ENCODE measurements at regions not wholly inside any gene's neighbourhood (a gene's known extent, or its start where the extent isn't known, plus 50 kb on each side); places are given as distances from the start of the nearest gene placed in this dataset.

GRCh38 chr5:121675924-121676323, 175.8 kb upstream of the FTMT start:
- DNase-seq (ENCODE audit: low read depth): no peak
- Histone ChIP-seq H3K4me3 (ENCODE audit: low read length) (no peak overlapping the region), H3K4me1 (ENCODE audit: control insufficient read depth, insufficient read depth, low read length) (no peaks in the 10 kb centered on the region), H3K9me3 (ENCODE audit: control insufficient read depth, low read length) (no peaks in the 10 kb centered on the region), H3K36me3 (ENCODE audit: control insufficient read depth, insufficient read depth, low read length, severe bottlenecking) (no peaks in the 10 kb centered on the region), H3K9ac (ENCODE audit: low read length) (no peak overlapping the region), H3K27me3 (replicated peaks; ENCODE audit: control insufficient read depth, insufficient read depth, low read length) (no peaks in the 10 kb centered on the region)

GRCh38 chr5:121681229-121681855, 170.3 kb upstream of the FTMT start:
- Histone ChIP-seq H3K9me3 (ENCODE audit: control insufficient read depth, low read length) (no peaks in the 10 kb centered on the region), H3K9ac (ENCODE audit: low read length) (no peak overlapping the region), H3K27me3 (replicated peaks; ENCODE audit: control insufficient read depth, insufficient read depth, low read length) (no peaks in the 10 kb centered on the region), H3K4me3 (ENCODE audit: low read length) (no peak overlapping the region), H3K4me1 (ENCODE audit: control insufficient read depth, insufficient read depth, low read length) (no peaks in the 10 kb centered on the region), H3K36me3 (ENCODE audit: control insufficient read depth, insufficient read depth, low read length, severe bottlenecking) (no peaks in the 10 kb centered on the region)
- DNase-seq (ENCODE audit: low read depth): no peak

GRCh38 chr5:121688126-121688525, 163.6 kb upstream of the FTMT start:
- no peak overlapping the region for H3K4me3 ChIP-seq (ENCODE audit: low read length)
- H3K9ac ChIP-seq (ENCODE audit: low read length): no peak overlapping the region
- no peaks in the 10 kb centered on the region for H3K9me3 ChIP-seq (ENCODE audit: control insufficient read depth, low read length)
- peaks cover 5% of the 10 kb centered on the region for H3K4me1 ChIP-seq (ENCODE audit: control insufficient read depth, insufficient read depth, low read length)
- no peak for DNase-seq (ENCODE audit: low read depth)
- H3K36me3 ChIP-seq (ENCODE audit: control insufficient read depth, insufficient read depth, low read length, severe bottlenecking): no peaks in the 10 kb centered on the region
- H3K27me3 ChIP-seq (replicated peaks; ENCODE audit: control insufficient read depth, insufficient read depth, low read length): no peaks in the 10 kb centered on the region

- peak; percentile 57 for DNase-seq (ENCODE audit: low read depth)
- H3K4me1 ChIP-seq (ENCODE audit: control insufficient read depth, insufficient read depth, low read length): peaks cover 5% of the 10 kb centered on the region
- no peak overlapping the region for H3K9ac ChIP-seq (ENCODE audit: low read length)
- no peaks in the 10 kb centered on the region for H3K9me3 ChIP-seq (ENCODE audit: control insufficient read depth, low read length)
- H3K36me3 ChIP-seq (ENCODE audit: control insufficient read depth, insufficient read depth, low read length, severe bottlenecking): no peaks in the 10 kb centered on the region
- H3K27me3 ChIP-seq (replicated peaks; ENCODE audit: control insufficient read depth, insufficient read depth, low read length): no peaks in the 10 kb centered on the region
- no peak overlapping the region for H3K4me3 ChIP-seq (ENCODE audit: low read length)
Observed at GRCh38 chr5:121688781-121689180, 162.9 kb upstream of the FTMT start.

- peak; percentile 23 for DNase-seq (ENCODE audit: low read depth)
Observed at GRCh38 chr5:121691478-121691877, 160.2 kb upstream of the FTMT start.

GRCh38 chr5:121692158-121692557, 159.5 kb upstream of the FTMT start:
- Histone ChIP-seq H3K36me3 (ENCODE audit: control insufficient read depth, insufficient read depth, low read length, severe bottlenecking) (no peaks in the 10 kb centered on the region), H3K4me3 (ENCODE audit: low read length) (no peak overlapping the region), H3K9ac (ENCODE audit: low read length) (no peak overlapping the region), H3K27me3 (replicated peaks; ENCODE audit: control insufficient read depth, insufficient read depth, low read length) (no peaks in the 10 kb centered on the region), H3K4me1 (ENCODE audit: control insufficient read depth, insufficient read depth, low read length) (peaks cover 5% of the 10 kb centered on the region), H3K9me3 (ENCODE audit: control insufficient read depth, low read length) (no peaks in the 10 kb centered on the region)
- DNase-seq (ENCODE audit: low read depth): no peak

More at GRCh38 chr5:121691478-121691877, 160.2 kb upstream of the FTMT start:
- no peaks in the 10 kb centered on the region for H3K36me3 ChIP-seq (ENCODE audit: control insufficient read depth, insufficient read depth, low read length, severe bottlenecking)
- H3K4me1 ChIP-seq (ENCODE audit: control insufficient read depth, insufficient read depth, low read length): peaks cover 5% of the 10 kb centered on the region
- no peaks in the 10 kb centered on the region for H3K27me3 ChIP-seq (replicated peaks; ENCODE audit: control insufficient read depth, insufficient read depth, low read length)
- H3K4me3 ChIP-seq (ENCODE audit: low read length): no peak overlapping the region
- no peak overlapping the region for H3K9ac ChIP-seq (ENCODE audit: low read length)
- no peaks in the 10 kb centered on the region for H3K9me3 ChIP-seq (ENCODE audit: control insufficient read depth, low read length)

GRCh38 chr5:121693864-121694263, 157.8 kb upstream of the FTMT start:
- no peak for DNase-seq (ENCODE audit: low read depth)
- H3K4me1 ChIP-seq (ENCODE audit: control insufficient read depth, insufficient read depth, low read length): peaks cover 5% of the 10 kb centered on the region
- H3K36me3 ChIP-seq (ENCODE audit: control insufficient read depth, insufficient read depth, low read length, severe bottlenecking): no peaks in the 10 kb centered on the region
- no peak overlapping the region for H3K4me3 ChIP-seq (ENCODE audit: low read length)
- H3K27me3 ChIP-seq (replicated peaks; ENCODE audit: control insufficient read depth, insufficient read depth, low read length): no peaks in the 10 kb centered on the region
- no peak overlapping the region for H3K9ac ChIP-seq (ENCODE audit: low read length)
- no peaks in the 10 kb centered on the region for H3K9me3 ChIP-seq (ENCODE audit: control insufficient read depth, low read length)

- H3K9me3 ChIP-seq (ENCODE audit: control insufficient read depth, low read length): no peaks in the 10 kb centered on the region
- peaks cover 5% of the 10 kb centered on the region for H3K4me1 ChIP-seq (ENCODE audit: control insufficient read depth, insufficient read depth, low read length)
- no peak for DNase-seq (ENCODE audit: low read depth)
- peak overlapping the region; percentile 51 for H3K4me3 ChIP-seq (ENCODE audit: low read length)
- H3K27me3 ChIP-seq (replicated peaks; ENCODE audit: control insufficient read depth, insufficient read depth, low read length): no peaks in the 10 kb centered on the region
- H3K9ac ChIP-seq (ENCODE audit: low read length): no peak overlapping the region
- no peaks in the 10 kb centered on the region for H3K36me3 ChIP-seq (ENCODE audit: control insufficient read depth, insufficient read depth, low read length, severe bottlenecking)
Observed at GRCh38 chr5:121695307-121695706, 156.4 kb upstream of the FTMT start.

GRCh38 chr5:121698690-121699089, 153.0 kb upstream of the FTMT start:
- Histone ChIP-seq H3K4me3 (ENCODE audit: low read length) (no peak overlapping the region), H3K27me3 (replicated peaks; ENCODE audit: control insufficient read depth, insufficient read depth, low read length) (no peaks in the 10 kb centered on the region), H3K4me1 (ENCODE audit: control insufficient read depth, insufficient read depth, low read length) (no peaks in the 10 kb centered on the region), H3K9ac (ENCODE audit: low read length) (no peak overlapping the region), H3K9me3 (ENCODE audit: control insufficient read depth, low read length) (no peaks in the 10 kb centered on the region), H3K36me3 (ENCODE audit: control insufficient read depth, insufficient read depth, low read length, severe bottlenecking) (no peaks in the 10 kb centered on the region)
- no peak for DNase-seq (ENCODE audit: low read depth)

GRCh38 chr5:121701731-121702130, 150.0 kb upstream of the FTMT start:
- DNase-seq (ENCODE audit: low read depth): no peak
- Histone ChIP-seq H3K27me3 (replicated peaks; ENCODE audit: control insufficient read depth, insufficient read depth, low read length) (no peaks in the 10 kb centered on the region), H3K9ac (ENCODE audit: low read length) (no peak overlapping the region), H3K9me3 (ENCODE audit: control insufficient read depth, low read length) (no peaks in the 10 kb centered on the region), H3K4me3 (ENCODE audit: low read length) (no peak overlapping the region), H3K4me1 (ENCODE audit: control insufficient read depth, insufficient read depth, low read length) (peaks cover 9% of the 10 kb centered on the region), H3K36me3 (ENCODE audit: control insufficient read depth, insufficient read depth, low read length, severe bottlenecking) (no peaks in the 10 kb centered on the region)

GRCh38 chr5:121702682-121703081, 149.0 kb upstream of the FTMT start:
- Histone ChIP-seq H3K4me1 (ENCODE audit: control insufficient read depth, insufficient read depth, low read length) (peaks cover 18% of the 10 kb centered on the region), H3K9me3 (ENCODE audit: control insufficient read depth, low read length) (no peaks in the 10 kb centered on the region), H3K9ac (ENCODE audit: low read length) (no peak overlapping the region), H3K4me3 (ENCODE audit: low read length) (no peak overlapping the region), H3K27me3 (replicated peaks; ENCODE audit: control insufficient read depth, insufficient read depth, low read length) (no peaks in the 10 kb centered on the region), H3K36me3 (ENCODE audit: control insufficient read depth, insufficient read depth, low read length, severe bottlenecking) (no peaks in the 10 kb centered on the region)
- DNase-seq (ENCODE audit: low read depth): no peak

GRCh38 chr5:121704291-121704690, 147.4 kb upstream of the FTMT start:
- H3K4me1 ChIP-seq (ENCODE audit: control insufficient read depth, insufficient read depth, low read length): peaks cover 24% of the 10 kb centered on the region
- H3K4me3 ChIP-seq (ENCODE audit: low read length): no peak overlapping the region
- no peaks in the 10 kb centered on the region for H3K9me3 ChIP-seq (ENCODE audit: control insufficient read depth, low read length)
- H3K9ac ChIP-seq (ENCODE audit: low read length): no peak overlapping the region
- H3K27me3 ChIP-seq (replicated peaks; ENCODE audit: control insufficient read depth, insufficient read depth, low read length): no peaks in the 10 kb centered on the region
- no peaks in the 10 kb centered on the region for H3K36me3 ChIP-seq (ENCODE audit: control insufficient read depth, insufficient read depth, low read length, severe bottlenecking)
- DNase-seq (ENCODE audit: low read depth): no peak
